22Rv1 (cell line): ENCODE measurements at regions not wholly inside any gene's neighbourhood (a gene's known extent, or its start where the extent isn't known, plus 50 kb on each side); places are given as distances from the start of the nearest gene placed in this dataset.

ENCODE experiments used
- H3K27ac ChIP-seq: fragments of 450-650 bp; 2 replicates; pipeline ENCODE4 v1.5.1; 2017
- ZFX ChIP-seq: fragments of 450-650 bp; IDR thresholded peaks from 2 replicates; pipeline ENCODE4 v1.6.1; 2017; ENCODE audit warnings: antibody characterized with exemption, borderline replicate concordance
- TF ChIP-seq, protein P1 (sequence below): fragments of 450-650 bp; IDR thresholded peaks from 2 replicates; pipeline ENCODE4 v1.5.1; 2017; ENCODE audit warnings: mild to moderate bottlenecking

DNA sequence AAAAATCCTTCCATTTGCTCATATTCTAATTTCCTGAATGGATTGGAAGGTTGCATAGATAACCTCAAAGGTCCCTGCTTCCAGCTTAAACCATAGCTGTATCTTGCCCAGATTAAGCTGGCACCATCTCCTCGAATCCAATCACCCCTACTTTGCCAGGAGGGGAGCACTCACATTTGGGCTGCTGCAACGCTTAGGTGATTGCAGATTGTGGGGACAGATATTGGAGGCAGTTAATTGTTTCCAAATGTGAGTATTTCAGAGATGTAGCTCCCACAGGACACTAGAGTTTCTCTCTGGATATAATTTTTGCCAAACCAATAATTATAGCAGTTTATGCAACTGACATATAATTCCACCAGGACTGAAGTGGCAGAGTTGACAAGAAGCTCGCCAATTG, 53.5 kb upstream of the ACSL1 start:
- TF ChIP-seq ZFX = no peak
- TF ChIP-seq, protein P1, sequence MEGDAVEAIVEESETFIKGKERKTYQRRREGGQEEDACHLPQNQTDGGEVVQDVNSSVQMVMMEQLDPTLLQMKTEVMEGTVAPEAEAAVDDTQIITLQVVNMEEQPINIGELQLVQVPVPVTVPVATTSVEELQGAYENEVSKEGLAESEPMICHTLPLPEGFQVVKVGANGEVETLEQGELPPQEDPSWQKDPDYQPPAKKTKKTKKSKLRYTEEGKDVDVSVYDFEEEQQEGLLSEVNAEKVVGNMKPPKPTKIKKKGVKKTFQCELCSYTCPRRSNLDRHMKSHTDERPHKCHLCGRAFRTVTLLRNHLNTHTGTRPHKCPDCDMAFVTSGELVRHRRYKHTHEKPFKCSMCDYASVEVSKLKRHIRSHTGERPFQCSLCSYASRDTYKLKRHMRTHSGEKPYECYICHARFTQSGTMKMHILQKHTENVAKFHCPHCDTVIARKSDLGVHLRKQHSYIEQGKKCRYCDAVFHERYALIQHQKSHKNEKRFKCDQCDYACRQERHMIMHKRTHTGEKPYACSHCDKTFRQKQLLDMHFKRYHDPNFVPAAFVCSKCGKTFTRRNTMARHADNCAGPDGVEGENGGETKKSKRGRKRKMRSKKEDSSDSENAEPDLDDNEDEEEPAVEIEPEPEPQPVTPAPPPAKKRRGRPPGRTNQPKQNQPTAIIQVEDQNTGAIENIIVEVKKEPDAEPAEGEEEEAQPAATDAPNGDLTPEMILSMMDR = no peak
- H3K27ac ChIP-seq = no peak overlapping the region

DNA sequence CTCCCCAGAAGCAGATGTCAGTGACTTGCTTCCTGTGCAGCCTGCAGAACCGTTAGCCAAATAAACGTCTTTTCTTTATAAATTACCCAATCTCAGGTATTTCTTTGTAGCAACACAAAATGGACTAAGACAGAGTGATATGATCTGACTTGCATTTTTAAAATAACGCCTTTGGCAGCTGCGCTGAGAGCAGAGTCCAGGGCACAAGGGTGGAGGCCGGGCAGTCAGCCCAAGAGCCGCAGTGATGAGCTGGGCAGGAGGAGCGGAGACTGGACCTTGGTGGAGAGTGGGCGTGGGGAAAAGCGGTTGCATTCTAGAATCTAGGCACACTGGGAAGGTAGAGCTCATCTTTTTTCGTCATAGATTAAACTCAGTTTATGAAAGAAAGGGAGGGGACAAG, 56.5 kb upstream of the ACSL1 start:
- TF ChIP-seq, protein P1 = no peak
- no peak for TF ChIP-seq ZFX
- H3K27ac ChIP-seq = no peak overlapping the region

DNA sequence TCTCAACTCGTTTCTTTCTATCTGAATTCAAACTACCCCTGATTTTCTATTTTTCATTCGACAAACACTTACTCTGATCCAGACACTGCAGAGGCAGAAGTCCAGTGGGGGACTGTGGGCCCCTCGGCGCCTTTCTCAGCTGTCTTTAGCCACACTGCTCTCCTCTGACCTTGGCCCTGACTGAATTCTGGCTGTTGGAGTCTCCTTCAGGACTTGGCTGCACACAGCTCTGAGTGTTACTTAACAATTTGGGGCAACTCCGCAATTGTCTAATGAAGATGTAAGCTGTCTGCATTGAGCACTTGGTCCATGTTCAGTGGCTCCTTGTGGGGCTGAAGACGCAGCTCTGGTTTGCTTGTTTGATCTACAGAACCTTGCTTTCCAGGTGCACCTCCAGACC, 57.3 kb upstream of the ACSL1 start:
- TF ChIP-seq, protein P1 = no peak
- no peak for TF ChIP-seq ZFX
- no peak overlapping the region for H3K27ac ChIP-seq

DNA sequence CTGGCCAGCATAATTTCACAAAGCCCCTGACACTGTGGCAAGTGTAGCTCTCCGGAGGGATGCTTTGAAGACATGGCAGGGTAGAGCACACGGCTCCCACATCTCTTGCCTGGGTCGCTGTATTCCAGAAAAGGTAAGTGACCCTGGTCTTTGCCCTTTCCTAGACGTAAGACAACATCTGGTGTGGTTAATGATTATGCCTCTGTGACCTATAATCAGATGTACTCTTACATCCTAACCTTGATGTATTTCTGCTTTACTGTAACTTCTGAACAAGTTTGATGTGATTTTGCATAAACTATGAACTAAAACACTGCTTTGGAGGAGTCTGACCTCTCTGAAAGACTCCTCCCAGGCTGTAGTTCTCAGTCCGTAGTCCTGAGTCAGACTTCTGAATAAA, 59.1 kb upstream of the ACSL1 start:
- H3K27ac ChIP-seq = no peak overlapping the region

DNA sequence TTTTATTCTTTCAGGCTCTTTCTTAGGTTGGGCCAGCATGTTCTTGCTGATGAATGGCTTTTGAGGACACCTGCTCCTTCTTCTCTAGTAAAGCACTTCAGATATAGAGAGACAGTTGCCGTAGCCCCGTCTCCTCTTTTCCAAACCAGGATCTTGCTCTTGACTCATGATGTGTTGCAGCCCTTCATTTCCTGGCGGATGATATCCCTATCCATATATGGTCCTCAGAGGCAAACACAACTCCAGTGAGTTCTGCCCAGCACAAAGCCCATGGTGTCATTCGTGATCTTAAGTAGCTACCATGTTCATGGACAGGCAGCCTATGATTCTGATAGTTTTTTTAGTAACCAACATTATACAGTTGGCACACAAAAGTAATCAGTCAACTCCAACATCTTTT, 59.8 kb upstream of the ACSL1 start:
- no peak for TF ChIP-seq ZFX
- TF ChIP-seq, protein P1 = no peak
- no peak overlapping the region for H3K27ac ChIP-seq

More for the DNA sequence above, 59.1 kb upstream of the ACSL1 start:
- TF ChIP-seq, protein P1 = no peak
- TF ChIP-seq ZFX = no peak

DNA sequence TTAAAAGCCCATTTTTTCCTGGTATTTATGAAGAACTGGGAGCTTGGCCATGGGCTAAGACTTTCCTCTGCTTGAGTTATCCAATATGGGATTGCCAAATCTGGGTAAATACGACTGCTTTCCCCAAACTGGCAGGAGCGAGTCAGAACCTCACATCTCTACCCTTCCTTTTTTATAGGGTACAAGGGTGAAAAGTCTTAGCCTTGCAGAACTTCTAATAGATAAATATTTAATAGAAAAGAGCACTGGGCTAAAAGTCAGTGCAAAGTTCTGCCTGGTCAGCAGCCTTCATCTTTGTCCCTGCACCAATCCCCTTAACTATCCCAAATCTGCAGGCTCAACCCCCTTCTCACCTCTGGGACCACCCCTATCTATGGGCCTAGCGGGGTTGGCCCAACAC, 61.6 kb upstream of the ACSL1 start:
- TF ChIP-seq, protein P1 = no peak
- TF ChIP-seq ZFX = no peak
- H3K27ac ChIP-seq = no peak overlapping the region

DNA sequence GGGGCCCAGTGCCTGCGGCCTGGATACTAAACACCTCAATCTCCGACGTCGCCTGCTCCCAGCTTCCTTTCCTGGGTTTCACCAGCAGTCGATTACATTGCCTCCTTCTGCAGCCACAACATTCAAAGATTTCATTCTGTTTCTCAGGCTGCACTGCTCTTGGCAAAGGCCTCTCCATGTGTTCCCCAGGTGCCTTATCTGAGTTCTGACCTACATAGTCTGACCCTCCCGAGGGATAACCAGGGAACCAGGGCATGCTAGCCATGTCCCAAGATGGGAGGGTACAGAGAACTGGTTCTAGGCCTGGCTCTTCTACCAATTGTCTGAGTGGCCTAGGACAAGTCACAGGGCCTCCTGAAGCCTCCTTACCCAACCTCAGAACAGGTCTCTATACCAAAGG, 62.2 kb upstream of the ACSL1 start:
- no peak overlapping the region for H3K27ac ChIP-seq
- TF ChIP-seq, protein P1 = no peak
- TF ChIP-seq ZFX = no peak
